GM12891 (cell line): ENCODE measurements at regions not wholly inside any gene's neighbourhood (a gene's known extent, or its start where the extent isn't known, plus 50 kb on each side); places are given as distances from the start of the nearest gene placed in this dataset.
"Not testable (repeated sequence)": the region's sequence is repeated elsewhere in the genome, so short reads cannot be mapped to it uniquely, and the experiment has no call there.

Experiments used
- PAX5 ChIP-seq: IDR thresholded peaks from 2 replicates; pipeline ENCODE4 v1.6.1; 2011; ENCODE audit warnings: low read length, moderate library complexity, mild to moderate bottlenecking; ENCODE audit not compliant: insufficient read depth, severe bottlenecking
- POLR2A ChIP-seq: IDR thresholded peaks from 2 replicates; pipeline ENCODE4 v1.6.1; 2011; ENCODE audit warnings: low read depth, low read length, control low read depth
- POLR2AphosphoS5 ChIP-seq: IDR thresholded peaks from 2 replicates; pipeline ENCODE4 v1.6.1; 2011; ENCODE audit warnings: low read depth, low read length, control low read depth
- POU2F2 ChIP-seq: IDR thresholded peaks from 2 replicates; pipeline ENCODE4 v1.6.1; 2011; ENCODE audit warnings: low read depth, mild to moderate bottlenecking, control low read depth, low read length, moderate library complexity
- SPI1 ChIP-seq: IDR thresholded peaks from 2 replicates; pipeline ENCODE4 v1.6.1; 2011; ENCODE audit warnings: low read depth, low read length, control low read depth
- TAF1 ChIP-seq: IDR thresholded peaks from 2 replicates; pipeline ENCODE4 v1.6.1; 2011; ENCODE audit warnings: low read depth, low read length, control low read depth

- not testable (repeated sequence) for TF ChIP-seq TAF1, POLR2AphosphoS5, POLR2A, SPI1, POU2F2, PAX5
Observed at GRCh38 chrX:955168-955781, 257.2 kb downstream of the CRLF2 start.
